HCT116 (cell line): ENCODE measurements at regions not wholly inside any gene's neighbourhood (a gene's known extent, or its start where the extent isn't known, plus 50 kb on each side); places are given as distances from the start of the nearest gene placed in this dataset.

ENCODE experiments used
- ATAC-seq: fragments of 200-7000 bp; cut with Tn5 transposase; 2 replicates; pipeline ENCODE4 v1.9.1; 2020; ENCODE audit warnings: mild to moderate bottlenecking, moderate library complexity
- BruUV-seq: library from RNA; stranded (reverse); fragments of 400-500 nt; replicated peaks from 2 replicates; lab custom pipeline; 2021; lab: Mats Ljungman, UMichigan
- CTCF ChIA-PET: fragments of 300-600 bp; sonication (Branson Sonifier 250); formaldehyde crosslinking; loops from one replicate; lab custom pipeline; 2021; ENCODE audit warnings: antibody characterized with exemption; lab: Charles Lee
- POLR2A ChIA-PET: fragments of 300-600, 350-600 bp; sonication (Branson Sonifier 250); formaldehyde crosslinking; loops from one replicate; lab custom pipeline; 2021; ENCODE audit warnings: antibody characterized with exemption; lab: Charles Lee
- RAD21 ChIA-PET, 2 experiments: fragments of 300-600 bp; sonication (Branson Sonifier 250); formaldehyde crosslinking; loops; one replicate each; lab custom pipeline; 2023; ENCODE audit warnings: low total read pairs in 2 of 2; ENCODE audit not compliant: uncharacterized antibody in 2 of 2, unreplicated experiment in 2 of 2, low non-redundant PET in 1 of 2; lab: Charles Lee
- DNase-seq: peaks from one replicate; pipeline ENCODE4 v3.0.0-alpha.2; 2010; ENCODE audit warnings: low read depth, low spot score
- H2AFZ ChIP-seq: fragments of 200-600 bp; shearing (Covaris generic), sonication (generic); 2 replicates; pipeline ENCODE4 v1.6.1; 2017; ENCODE audit warnings: low read depth, mixed run types, mixed read lengths, antibody characterized with exemption, low read length; ENCODE audit not compliant: poor library complexity, severe bottlenecking
- H3K27ac ChIP-seq: 2 replicates; pipeline ENCODE4 v1.5.1; 2012; ENCODE audit warnings: low read depth, low read length
- H3K27me3 ChIP-seq: fragments of 200-600 bp; sonication (generic); 2 replicates; pipeline ENCODE4 v1.6.1; 2016; ENCODE audit warnings: mixed run types, low read length, mixed read lengths; ENCODE audit not compliant: insufficient read depth
- H3K36me3 ChIP-seq, 2 experiments: fragments of 200-500 bp in 1 of 2; fragments of 200-600 bp in 1 of 2; sonication (Bioruptor generic) in 1 of 2; sonication (generic) in 1 of 2; 2 replicates each; pipeline versions ENCODE4 v1.5.1 to v1.6.1; 2014 to 2016; ENCODE audit warnings: low read length in 2 of 2, inconsistent platforms in 1 of 2, mixed read lengths in 1 of 2, mixed run types in 1 of 2; ENCODE audit not compliant: insufficient read depth in 2 of 2, control insufficient read depth in 1 of 2
- H3K4me1 ChIP-seq, 2 experiments: fragments of 200-600 bp in 1 of 2; sonication (generic) in 1 of 2; 2 replicates each; pipeline versions ENCODE4 v1.5.1 to v1.6.1; 2012 to 2017; ENCODE audit warnings: low read length in 2 of 2, inconsistent platforms in 1 of 2, mild to moderate bottlenecking in 1 of 2, mixed read lengths in 1 of 2, mixed run types in 1 of 2, moderate library complexity in 1 of 2; ENCODE audit not compliant: insufficient read depth in 2 of 2, control insufficient read depth in 1 of 2
- H3K4me2 ChIP-seq: fragments of 200-600 bp; sonication (generic); 2 replicates; pipeline ENCODE4 v1.6.1; 2017; ENCODE audit warnings: mixed run types, low read length, mixed read lengths
- H3K4me3 ChIP-seq, 2 experiments: fragments of 200-600 bp in 1 of 2; sonication (generic) in 1 of 2; replicated peaks in 1 of 2; 2 replicates each; pipeline ENCODE4 v1.5.1; 2011 to 2016; ENCODE audit warnings: low read length in 2 of 2, control low read depth in 1 of 2, low read depth in 1 of 2, mild to moderate bottlenecking in 1 of 2, mixed read lengths in 1 of 2, mixed run types in 1 of 2
- H3K79me2 ChIP-seq: fragments of 200-600 bp; sonication (generic); 2 replicates; pipeline ENCODE4 v1.6.1; 2017; ENCODE audit warnings: mild to moderate bottlenecking, mixed run types, low read length, moderate library complexity, mixed read lengths; ENCODE audit not compliant: insufficient read depth
- H3K9ac ChIP-seq: fragments of 200-600 bp; sonication (generic); 2 replicates; pipeline ENCODE4 v1.6.1; 2016; ENCODE audit warnings: low read length, mixed read lengths
- H3K9me2 ChIP-seq: fragments of 200-600 bp; sonication (generic), shearing (Covaris generic); 2 replicates; pipeline ENCODE4 v1.6.1; 2017; ENCODE audit warnings: mixed run types, mild to moderate bottlenecking, moderate library complexity; ENCODE audit not compliant: insufficient read depth
- H3K9me3 ChIP-seq, 2 experiments: fragments of 200-500 bp in 1 of 2; fragments of 200-600 bp in 1 of 2; sonication (Bioruptor generic) in 1 of 2; sonication (generic) in 1 of 2; 2 replicates each; pipeline ENCODE4 v1.6.1; 2014 to 2017; ENCODE audit warnings: low read length in 2 of 2, mixed read lengths in 2 of 2, inconsistent platforms in 1 of 2, low read depth in 1 of 2, mild to moderate bottlenecking in 1 of 2, mixed run types in 1 of 2, moderate library complexity in 1 of 2; ENCODE audit not compliant: control insufficient read depth in 1 of 2, insufficient read depth in 1 of 2
- H4K20me1 ChIP-seq: fragments of 200-600 bp; sonication (generic), shearing (Covaris generic); 2 replicates; pipeline ENCODE4 v1.6.1; 2017; ENCODE audit warnings: mixed run types, mild to moderate bottlenecking, moderate library complexity; ENCODE audit not compliant: insufficient read depth
- ATF3 ChIP-seq: IDR thresholded peaks from 2 replicates; pipeline ENCODE4 v1.6.1; 2012
- EZH2 ChIP-seq: fragments of 200-600 bp; sonication (generic); IDR thresholded peaks from 2 replicates; pipeline ENCODE4 v1.6.1; 2017; ENCODE audit warnings: antibody characterized with exemption, mixed run types
- EZH2phosphoT487 ChIP-seq: fragments of 200-600 bp; IDR thresholded peaks from 2 replicates; pipeline ENCODE4 v1.6.1; 2018; ENCODE audit warnings: antibody characterized with exemption, borderline replicate concordance
- FOSL1 ChIP-seq: IDR thresholded peaks from 2 replicates; pipeline ENCODE4 v1.6.1; 2012; ENCODE audit warnings: low read depth
- JUND ChIP-seq: IDR thresholded peaks from 2 replicates; pipeline ENCODE4 v1.6.1; 2012
- MAX ChIP-seq: IDR thresholded peaks from 2 replicates; pipeline ENCODE4 v1.6.1; 2012
- RAD21 ChIP-seq: IDR thresholded peaks from 2 replicates; pipeline ENCODE4 v1.6.1; 2012; ENCODE audit warnings: low read depth, mild to moderate bottlenecking
- SIN3A ChIP-seq: IDR thresholded peaks from 2 replicates; pipeline ENCODE4 v1.6.1; 2012; ENCODE audit warnings: low read depth
- SP1 ChIP-seq: IDR thresholded peaks from 2 replicates; pipeline ENCODE4 v1.6.1; 2012; ENCODE audit warnings: low read depth
- SRF ChIP-seq: IDR thresholded peaks from 2 replicates; pipeline ENCODE4 v1.6.1; 2012; ENCODE audit warnings: low read depth
- YY1 ChIP-seq: IDR thresholded peaks from 2 replicates; pipeline ENCODE4 v1.6.1; 2011; ENCODE audit warnings: low read length, low read depth, moderate library complexity, mild to moderate bottlenecking; ENCODE audit not compliant: insufficient replicate concordance; ENCODE audit errors: extremely low read depth
- ZBTB33 ChIP-seq: IDR thresholded peaks from 2 replicates; pipeline ENCODE4 v1.6.1; 2011; ENCODE audit warnings: mild to moderate bottlenecking, low read length, moderate library complexity; ENCODE audit not compliant: insufficient replicate concordance; ENCODE audit errors: extremely low read depth
- ZNF274 ChIP-seq: fragments of 200-500 bp; sonication (Bioruptor generic); IDR thresholded peaks from 2 replicates; pipeline ENCODE4 v1.6.1; 2014; ENCODE audit warnings: mild to moderate bottlenecking, low read depth, low read length, inconsistent platforms
- intact Hi-C: fragments of 100-400 bp; cut with micrococcal nuclease; formaldehyde crosslinking; loops from 2 replicates; pipeline ENCODE4 v1.10.0; 2022
- TF ChIP-seq, protein P1 (sequence below), 3 experiments: fragments of 200-600 bp in 1 of 3; sonication (generic) in 1 of 3; IDR thresholded peaks in 2 of 3; conservative IDR thresholded peaks in 1 of 3; 2 replicates each; pipeline ENCODE4 v1.5.1; 2012 to 2017; ENCODE audit warnings: low read depth in 2 of 3, low read length in 2 of 3, antibody characterized with exemption in 1 of 3, borderline replicate concordance in 1 of 3, control low read depth in 1 of 3, mild to moderate bottlenecking in 1 of 3, mixed read lengths in 1 of 3, mixed run types in 1 of 3, moderate library complexity in 1 of 3; ENCODE audit not compliant: insufficient read depth in 1 of 3

DNA sequence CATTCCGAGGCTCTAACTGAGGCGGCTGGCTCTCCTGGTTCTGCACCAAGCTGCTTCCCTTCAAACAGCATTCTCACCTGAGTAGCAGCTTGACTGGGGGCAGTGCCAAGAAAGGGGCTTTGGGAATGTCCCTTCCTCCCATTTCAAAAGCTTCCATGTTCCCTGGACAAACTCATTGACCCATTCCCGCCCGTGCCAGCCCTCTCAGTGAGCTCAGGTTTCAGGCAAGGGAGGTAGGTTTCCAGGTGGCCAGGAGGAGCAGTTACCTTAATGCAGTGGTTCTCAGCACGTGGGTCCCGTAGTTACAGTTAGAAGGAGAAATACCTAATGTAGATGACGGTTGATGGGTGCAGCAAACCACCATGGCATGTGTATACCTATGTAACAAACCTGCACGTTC is 135.2 kb downstream of the ELOVL4 start:
- ATAC-seq: no peak
- intact Hi-C loops: no loop called here
- H3K9me3 ChIP-seq: no peaks in the 10 kb centered on the region
- peaks cover 0 to 5% of the 10 kb centered on the region in 2 experiments; a peak in 1 of 4 replicates for H3K4me1 ChIP-seq
- DNase-seq: no peak
- no peak overlapping the region for H3K9ac ChIP-seq
- no TSS peak for BruUV-seq
- no peaks in the 10 kb centered on the region for H3K9me2 ChIP-seq
- no peaks in the 10 kb centered on the region for H3K27me3 ChIP-seq
- no peaks in the 10 kb centered on the region for H4K20me1 ChIP-seq
- TF ChIP-seq YY1 (no peak), SP1 (no peak), SIN3A (no peak), ZBTB33 (no peak), ATF3 (no peak), FOSL1 (no peak), EZH2phosphoT487 (no peak), SRF (no peak), MAX (no peak), EZH2 (no peak), RAD21 (no peak), ZNF274 (no peak), JUND (no peak)
- TF ChIP-seq, protein P1, sequence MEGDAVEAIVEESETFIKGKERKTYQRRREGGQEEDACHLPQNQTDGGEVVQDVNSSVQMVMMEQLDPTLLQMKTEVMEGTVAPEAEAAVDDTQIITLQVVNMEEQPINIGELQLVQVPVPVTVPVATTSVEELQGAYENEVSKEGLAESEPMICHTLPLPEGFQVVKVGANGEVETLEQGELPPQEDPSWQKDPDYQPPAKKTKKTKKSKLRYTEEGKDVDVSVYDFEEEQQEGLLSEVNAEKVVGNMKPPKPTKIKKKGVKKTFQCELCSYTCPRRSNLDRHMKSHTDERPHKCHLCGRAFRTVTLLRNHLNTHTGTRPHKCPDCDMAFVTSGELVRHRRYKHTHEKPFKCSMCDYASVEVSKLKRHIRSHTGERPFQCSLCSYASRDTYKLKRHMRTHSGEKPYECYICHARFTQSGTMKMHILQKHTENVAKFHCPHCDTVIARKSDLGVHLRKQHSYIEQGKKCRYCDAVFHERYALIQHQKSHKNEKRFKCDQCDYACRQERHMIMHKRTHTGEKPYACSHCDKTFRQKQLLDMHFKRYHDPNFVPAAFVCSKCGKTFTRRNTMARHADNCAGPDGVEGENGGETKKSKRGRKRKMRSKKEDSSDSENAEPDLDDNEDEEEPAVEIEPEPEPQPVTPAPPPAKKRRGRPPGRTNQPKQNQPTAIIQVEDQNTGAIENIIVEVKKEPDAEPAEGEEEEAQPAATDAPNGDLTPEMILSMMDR (IDR thresholded peaks at IDR 0.05 in 2 of 3, conservative IDR thresholded peaks at IDR 0.05 in 1 of 3; ENCODE audit: borderline replicate concordance in 1 of 3, insufficient read depth in 1 of 3, low read depth in 2 of 3, low read length in 2 of 3): no peak
- ChIA-PET RAD21 (no interaction called here), CTCF (interaction anchor here (2.2 kb wide), 1 partner anchor 34 kb away, joined by 6 read pairs; no protein-coding TSS in a partner anchor), POLR2A (no interaction called here)
- no peaks in the 10 kb centered on the region for H3K79me2 ChIP-seq
- H3K4me2 ChIP-seq: no peak overlapping the region
- no peak overlapping the region for H3K27ac ChIP-seq
- H3K36me3 ChIP-seq: no peaks in the 10 kb centered on the region
- H3K4me3 ChIP-seq: no peak overlapping the region
- no peak overlapping the region for H2AFZ ChIP-seq
